K562 (cell line): ENCODE measurements at regions not wholly inside any gene's neighbourhood (a gene's known extent, or its start where the extent isn't known, plus 50 kb on each side); places are given as distances from the start of the nearest gene placed in this dataset.

Experiments used
- ATAC-seq: fragments of 200-7000 bp; cut with Tn5 transposase; 3 replicates; pipeline ENCODE4 v1.9.1; 2020; ENCODE audit warnings: moderate library complexity
- BruUV-seq: library from RNA; stranded (reverse); fragments of 400-500 nt; replicated peaks from 2 replicates; lab custom pipeline; 2021; lab: Mats Ljungman, UMichigan
- CTCF ChIA-PET: fragments of 300-600 bp; formaldehyde crosslinking; extraction: SDS; loops from one replicate; lab custom pipeline; 2021; ENCODE audit warnings: low intra/inter-chr PET ratio; lab: Yijun Ruan, JAX
- POLR2A ChIA-PET: fragments of 300-600, 350-650 bp; sonication (Branson Sonifier 250); formaldehyde crosslinking; extraction: SDS; loops from one replicate; lab custom pipeline; 2021; ENCODE audit warnings: antibody characterized with exemption, inconsistent platforms; lab: Yijun Ruan, JAX
- DNase-seq, 4 experiments: peaks; one replicate each; pipeline versions ENCODE4 v3.0.0 to v3.0.0-alpha.2; 2011 to 2018; ENCODE audit warnings: low spot score in 3 of 4, mixed read lengths in 3 of 4; ENCODE audit errors: extremely low read depth in 1 of 4
- FAIRE-seq: peaks from 2 replicates; lab custom pipeline; 2011; peaks lifted over from hg19 to GRCh38; lab: Jason Lieb, UNC
- H2AFZ ChIP-seq: 2 replicates; pipeline ENCODE4 v1.6.0; 2011; ENCODE audit warnings: low read depth, low read length, control low read depth, inconsistent platforms
- H3K27ac ChIP-seq: fragments of 200-600 bp; 3 replicates; pipeline ENCODE4 v1.8.0; 2011; ENCODE audit warnings: low read depth, mild to moderate bottlenecking, control low read depth, inconsistent platforms, low read length, moderate library complexity, mixed read lengths; ENCODE audit errors: extremely low read depth
- H3K27me3 ChIP-seq, 2 experiments: fragments of 300-600 bp in 1 of 2; 2 replicates in 1 of 2; 3 replicates in 1 of 2; pipeline versions ENCODE4 v1.6.0 to v1.8.0; 2011; ENCODE audit warnings: inconsistent platforms in 2 of 2, low read length in 2 of 2, mild to moderate bottlenecking in 1 of 2, mixed read lengths in 1 of 2, moderate library complexity in 1 of 2; ENCODE audit not compliant: control insufficient read depth in 2 of 2, insufficient read depth in 2 of 2
- H3K36me3 ChIP-seq: fragments of 300-600 bp; 3 replicates; pipeline ENCODE4 v1.8.0; 2011; ENCODE audit warnings: mild to moderate bottlenecking, low read length, inconsistent platforms; ENCODE audit not compliant: control insufficient read depth, insufficient read depth
- H3K4me1 ChIP-seq, 2 experiments: fragments of 200-600 bp in 1 of 2; replicated peaks in 1 of 2; 2 replicates in 1 of 2; 3 replicates in 1 of 2; pipeline versions ENCODE4 v1.5.1 to v1.8.0; 2011; ENCODE audit warnings: inconsistent platforms in 2 of 2, low read length in 2 of 2, mild to moderate bottlenecking in 1 of 2, mixed read lengths in 1 of 2, moderate library complexity in 1 of 2; ENCODE audit not compliant: control insufficient read depth in 2 of 2, insufficient read depth in 2 of 2
- H3K4me2 ChIP-seq: 2 replicates; pipeline ENCODE4 v1.6.1; 2011; ENCODE audit warnings: low read length, control low read depth, inconsistent platforms, mixed read lengths; ENCODE audit not compliant: insufficient read depth
- H3K4me3 ChIP-seq: fragments of 200-600 bp; sonication (generic), shearing (Covaris generic); 2 replicates; pipeline ENCODE4 v1.5.1; 2016; ENCODE audit warnings: control low read depth, inconsistent platforms
- H3K79me2 ChIP-seq: fragments of 200-600 bp; 3 replicates; pipeline ENCODE4 v1.8.0; 2011; ENCODE audit warnings: low read length, inconsistent platforms; ENCODE audit not compliant: control insufficient read depth, insufficient read depth
- H3K9ac ChIP-seq, 2 experiments: 2 replicates each; pipeline versions ENCODE4 v1.6.0 to v1.6.1; 2011; ENCODE audit warnings: low read depth in 2 of 2, low read length in 2 of 2, control low read depth in 1 of 2, inconsistent platforms in 1 of 2, mild to moderate bottlenecking in 1 of 2, mixed read lengths in 1 of 2; ENCODE audit not compliant: insufficient read depth in 1 of 2
- H3K9me1 ChIP-seq: one replicate; pipeline ENCODE4 v1.6.0; 2011; ENCODE audit warnings: inconsistent platforms, mild to moderate bottlenecking, low read length, moderate library complexity; ENCODE audit not compliant: control insufficient read depth, insufficient read depth
- H3K9me3 ChIP-seq: replicated peaks from 2 replicates; pipeline ENCODE4 v1.5.1; 2011; ENCODE audit warnings: low read depth, low read length, inconsistent platforms; ENCODE audit not compliant: control insufficient read depth, insufficient read depth
- H4K20me1 ChIP-seq: replicated peaks from 2 replicates; pipeline ENCODE4 v1.6.1; 2011; ENCODE audit warnings: low read length, inconsistent platforms, mixed read lengths; ENCODE audit not compliant: control insufficient read depth, insufficient read depth
- BRD9 ChIP-seq: fragments of 450-650 bp; IDR thresholded peaks from 2 replicates; pipeline ENCODE4 v1.6.1; 2018; ENCODE audit warnings: low read depth; ENCODE audit not compliant: partially characterized antibody
- HMGN3 ChIP-seq: IDR thresholded peaks from 2 replicates; pipeline ENCODE4 v1.6.1; 2011; ENCODE audit warnings: borderline replicate concordance, low read depth, mild to moderate bottlenecking, mixed read lengths, low read length; ENCODE audit not compliant: insufficient read length; ENCODE audit errors: extremely low read depth
- HNRNPLL ChIP-seq: fragments of 200-400 bp; formaldehyde crosslinking; IDR thresholded peaks from 2 replicates; pipeline ENCODE4 v1.6.1; 2017; ENCODE audit warnings: low read length, low read depth, mild to moderate bottlenecking; ENCODE audit not compliant: poor library complexity, severe bottlenecking
- SETDB1 ChIP-seq: IDR thresholded peaks from one replicate; pipeline ENCODE4 v1.6.1; 2012; ENCODE audit warnings: low read length, control low read depth, inconsistent platforms
- SRSF1 ChIP-seq: fragments of 200-400 bp; formaldehyde crosslinking; IDR thresholded peaks from 2 replicates; pipeline ENCODE4 v1.6.1; 2017; ENCODE audit warnings: mild to moderate bottlenecking, low read depth, low read length, moderate library complexity
- TAF15 ChIP-seq: fragments of 200-400 bp; formaldehyde crosslinking; IDR thresholded peaks from 2 replicates; pipeline ENCODE4 v1.6.1; 2017; ENCODE audit warnings: mild to moderate bottlenecking, low read depth, low read length, moderate library complexity
- TGIF2 ChIP-seq: sonication (generic); formaldehyde crosslinking; IDR thresholded peaks from 2 replicates; pipeline ENCODE4 v1.8.1; 2022; ENCODE audit warnings: mild to moderate bottlenecking, missing genetic modification reagents, moderate library complexity
- XRCC3 ChIP-seq: fragments of 450-650 bp; IDR thresholded peaks from 2 replicates; pipeline ENCODE4 v1.6.1; 2017; ENCODE audit warnings: mild to moderate bottlenecking, moderate library complexity
- XRCC4 ChIP-seq: IDR thresholded peaks from one replicate; pipeline ENCODE4 v1.6.1; 2011; ENCODE audit not compliant: insufficient read depth, insufficient read length; ENCODE audit errors: extremely low read depth
- ZNF253 ChIP-seq: fragments of 250-450 bp; sonication (Bioruptor Pico); conservative IDR thresholded peaks from 2 replicates; pipeline ENCODE4 v1.6.1; 2021; ENCODE audit warnings: mild to moderate bottlenecking
- ZNF354B ChIP-seq: fragments of 250-450 bp; sonication (Bioruptor Pico); IDR thresholded peaks from 2 replicates; pipeline ENCODE4 v1.4.0; 2020
- ZNF444 ChIP-seq: fragments of 250-450 bp; sonication (Bioruptor Pico); IDR thresholded peaks from 2 replicates; pipeline ENCODE4 v1.4.0; 2020; ENCODE audit warnings: mild to moderate bottlenecking, moderate library complexity
- ZNF449 ChIP-seq: fragments of 250-450 bp; sonication (Bioruptor Pico); IDR thresholded peaks from 2 replicates; pipeline ENCODE4 v1.8.0; 2022; ENCODE audit warnings: moderate library complexity, mild to moderate bottlenecking, inconsistent platforms
- WGBS: fragments of 100-300 bp; shearing (Covaris generic); methylation state at CpG from one replicate; pipeline ENCODE4 v1.1.6; 2016; ENCODE audit warnings: low coverage, mixed read lengths; ENCODE audit not compliant: insufficient coverage; ENCODE audit errors: missing lambda C conversion rate; 5-methylcytosine and 5-hydroxymethylcytosine counted together
- in situ Hi-C: fragments of 300-500 bp; cut with MboI; formaldehyde crosslinking; loops from 4 replicates; pipeline ENCODE4 v1.15.0; 2018; ENCODE audit warnings: inconsistent platforms, mixed read lengths
- intact Hi-C: fragments of 100-400 bp; cut with micrococcal nuclease; formaldehyde crosslinking; loops from 2 replicates; pipeline ENCODE4 v1.14.2; 2022

DNA sequence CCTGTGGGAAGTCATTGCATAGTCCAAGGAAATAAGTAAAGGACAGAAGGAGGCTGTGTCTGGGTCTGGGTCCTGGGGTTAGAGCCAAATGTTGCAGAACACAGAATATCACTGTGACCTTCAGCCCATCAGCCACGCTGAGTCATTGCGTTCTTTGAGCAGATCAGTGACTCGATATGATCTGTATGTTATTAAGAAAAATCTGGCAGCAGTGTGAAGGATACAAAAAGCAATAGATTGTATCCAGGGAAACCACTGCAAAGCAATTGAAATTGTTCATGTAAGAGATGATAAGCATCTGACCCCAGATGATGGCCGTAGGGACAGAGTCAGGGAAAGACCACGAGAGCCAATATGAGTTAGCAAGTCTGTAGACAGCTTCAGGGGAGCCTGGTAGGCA is 1575.1 kb upstream of the SLC10A2 start:
- BruUV-seq, result no TSS peak
- Histone ChIP-seq H3K79me2 (no peaks in the 10 kb centered on the region), H3K36me3 (no peaks in the 10 kb centered on the region), H3K27me3 (no peaks in the 10 kb centered on the region), H4K20me1 (no peaks in the 10 kb centered on the region), H3K9me1 (no peaks in the 10 kb centered on the region), H2AFZ (no peak overlapping the region), H3K4me1 (no peaks in the 10 kb centered on the region), H3K4me2 (no peak overlapping the region), H3K9me3 (no peaks in the 10 kb centered on the region; the same call in 1 of the 2 replicates), H3K4me3 (no peak overlapping the region), H3K27ac (no peak overlapping the region), H3K9ac (no peak overlapping the region)
- ChIA-PET POLR2A (no interaction called here), CTCF (interaction anchor here (0.6 kb wide), 1 partner anchor 13 kb away, joined by 4 read pairs; no protein-coding TSS in a partner anchor)
- in situ Hi-C loops, result no loop called here
- 0% methylated on average over 5 of the region's 5 CpGs for WGBS
- FAIRE-seq (no peak), DNase-seq (no peak), ATAC-seq (no peak)
- no peak for TF ChIP-seq XRCC3
- no peak for TF ChIP-seq ZNF449 (CRISPR knock-in tag)
- TF ChIP-seq TGIF2 (CRISPR knock-in tag), result no peak
- no peak for TF ChIP-seq HMGN3
- no peak for TF ChIP-seq ZNF444 (CRISPR knock-in tag)
- no peak for TF ChIP-seq SRSF1
- no peak for TF ChIP-seq SETDB1
- TF ChIP-seq ZNF253 (CRISPR knock-in tag), result no peak
- no peak for TF ChIP-seq XRCC4
- no peak for TF ChIP-seq ZNF354B (CRISPR knock-in tag)
- no peak for TF ChIP-seq HNRNPLL
- no peak for TF ChIP-seq TAF15
- no peak for TF ChIP-seq BRD9
- intact Hi-C loops, result no loop called here
